H9 (cell line): ENCODE measurements at regions not wholly inside any gene's neighbourhood (a gene's known extent, or its start where the extent isn't known, plus 50 kb on each side); places are given as distances from the start of the nearest gene placed in this dataset.

Source experiments
- DNase-seq: peaks from one replicate; pipeline ENCODE4 v3.0.0-alpha.2; 2017
- H2AFZ ChIP-seq: one replicate; pipeline ENCODE4 v1.6.1; 2013; ENCODE audit warnings: mild to moderate bottlenecking, low read length, control low read depth, moderate library complexity
- H2AK5ac ChIP-seq: 2 replicates; pipeline ENCODE4 v1.6.1; 2013; ENCODE audit warnings: low read length, control low read depth, mixed read lengths; ENCODE audit not compliant: insufficient read length
- H2BK120ac ChIP-seq: one replicate; pipeline ENCODE4 v1.6.1; 2013; ENCODE audit warnings: low read depth, mild to moderate bottlenecking, low read length, control low read depth, inconsistent platforms; ENCODE audit not compliant: poor library complexity, severe bottlenecking
- H2BK12ac ChIP-seq: 2 replicates; pipeline ENCODE4 v1.6.1; 2013; ENCODE audit warnings: low read length, control low read depth, mixed read lengths, low read depth; ENCODE audit not compliant: insufficient read length
- H2BK15ac ChIP-seq: 2 replicates; pipeline ENCODE4 v1.6.1; 2013; ENCODE audit warnings: low read depth, low read length, control low read depth
- H2BK20ac ChIP-seq: one replicate; pipeline ENCODE4 v1.6.1; 2013; ENCODE audit warnings: low read depth, mild to moderate bottlenecking, low read length, control low read depth, inconsistent platforms; ENCODE audit not compliant: poor library complexity, severe bottlenecking
- H2BK5ac ChIP-seq: 2 replicates; pipeline ENCODE4 v1.6.1; 2013; ENCODE audit warnings: low read length, control low read depth, mixed read lengths; ENCODE audit not compliant: insufficient read length
- H3K14ac ChIP-seq: 2 replicates; pipeline ENCODE4 v1.6.1; 2013; ENCODE audit warnings: low read length, control low read depth; ENCODE audit not compliant: insufficient read depth
- H3K18ac ChIP-seq: 2 replicates; pipeline ENCODE4 v1.6.1; 2013; ENCODE audit warnings: low read depth, mild to moderate bottlenecking, mixed read lengths, low read length, control low read depth; ENCODE audit not compliant: insufficient read length
- H3K23ac ChIP-seq: 2 replicates; pipeline ENCODE4 v1.6.1; 2013; ENCODE audit warnings: low read length, control low read depth, mixed read lengths, low read depth; ENCODE audit not compliant: insufficient read length
- H3K23me2 ChIP-seq: 2 replicates; pipeline ENCODE4 v1.6.1; 2013; ENCODE audit warnings: low read depth, mild to moderate bottlenecking, mixed read lengths, low read length, control low read depth; ENCODE audit not compliant: insufficient read length, poor library complexity, severe bottlenecking
- H3K27ac ChIP-seq: 2 replicates; pipeline ENCODE4 v1.5.1; 2013; ENCODE audit warnings: low read length, control low read depth, mixed read lengths, low read depth; ENCODE audit not compliant: insufficient read length
- H3K27me3 ChIP-seq: 2 replicates; pipeline ENCODE4 v1.6.1; 2013; ENCODE audit warnings: low read length, control low read depth, inconsistent platforms; ENCODE audit not compliant: insufficient read depth
- H3K4ac ChIP-seq: 2 replicates; pipeline ENCODE4 v1.6.1; 2013; ENCODE audit warnings: low read depth, mild to moderate bottlenecking, control low read depth, inconsistent platforms, low read length, moderate library complexity
- H3K4me1 ChIP-seq: 2 replicates; pipeline ENCODE4 v1.6.1; 2013; ENCODE audit warnings: low read length, control low read depth, inconsistent platforms; ENCODE audit not compliant: insufficient read depth
- H3K4me2 ChIP-seq: 2 replicates; pipeline ENCODE4 v1.6.1; 2013; ENCODE audit warnings: low read length, control low read depth, mixed read lengths; ENCODE audit not compliant: insufficient read length, insufficient read depth
- H3K56ac ChIP-seq: 2 replicates; pipeline ENCODE4 v1.6.1; 2013; ENCODE audit warnings: low read depth, mild to moderate bottlenecking, mixed read lengths, low read length, control low read depth; ENCODE audit not compliant: insufficient read length
- H3K79me1 ChIP-seq: 2 replicates; pipeline ENCODE4 v1.6.1; 2013; ENCODE audit warnings: low read depth, mild to moderate bottlenecking, moderate library complexity, low read length, control low read depth, inconsistent platforms; ENCODE audit not compliant: insufficient read depth, poor library complexity, severe bottlenecking
- H3K79me2 ChIP-seq: 2 replicates; pipeline ENCODE4 v1.6.1; 2013; ENCODE audit warnings: low read length, control low read depth, inconsistent platforms; ENCODE audit not compliant: insufficient read depth
- H3K9ac ChIP-seq: 2 replicates; pipeline ENCODE4 v1.6.1; 2013; ENCODE audit warnings: low read length, control low read depth, mixed read lengths; ENCODE audit not compliant: insufficient read length; ENCODE audit errors: extremely low read depth
- H3K9me3 ChIP-seq: one replicate; pipeline ENCODE4 v1.6.1; 2013; ENCODE audit warnings: low read depth, low read length, inconsistent platforms; ENCODE audit not compliant: control insufficient read depth
- H3T11ph ChIP-seq: one replicate; pipeline ENCODE4 v1.6.1; 2013; ENCODE audit warnings: mild to moderate bottlenecking, low read length, control low read depth, inconsistent platforms
- H4K20me1 ChIP-seq: one replicate; pipeline ENCODE4 v1.6.1; 2013; ENCODE audit not compliant: control insufficient read depth, insufficient read length, insufficient read depth
- H4K5ac ChIP-seq: 2 replicates; pipeline ENCODE4 v1.6.1; 2013; ENCODE audit warnings: low read depth, mild to moderate bottlenecking, mixed read lengths, low read length, control low read depth; ENCODE audit not compliant: insufficient read length
- H4K8ac ChIP-seq: replicated peaks from 2 replicates; pipeline ENCODE4 v1.6.1; 2013; ENCODE audit warnings: low read length, control low read depth, mixed read lengths, low read depth; ENCODE audit not compliant: insufficient read length
- H4K91ac ChIP-seq: 2 replicates; pipeline ENCODE4 v1.6.1; 2013; ENCODE audit warnings: low read depth, mild to moderate bottlenecking, moderate library complexity, mixed read lengths, low read length, control low read depth; ENCODE audit not compliant: insufficient read length
- H3K27ac Mint-ChIP-seq, 3 experiments: 2 replicates in 2 of 3; 3 replicates in 1 of 3; pipeline ENCODE4 v1.8.0; 2020 to 2021; ENCODE audit warnings: mixed read lengths in 3 of 3, mild to moderate bottlenecking in 1 of 3, moderate library complexity in 1 of 3
- H3K27me3 Mint-ChIP-seq: 2 replicates; pipeline ENCODE4 v1.8.0; 2021; ENCODE audit warnings: low read depth, mild to moderate bottlenecking, moderate library complexity, mixed read lengths
- H3K36me3 Mint-ChIP-seq, 3 experiments: 2 replicates in 2 of 3; 3 replicates in 1 of 3; pipeline ENCODE4 v1.8.0; 2020 to 2021; ENCODE audit warnings: low read depth in 3 of 3, mixed read lengths in 3 of 3; ENCODE audit not compliant: insufficient read depth in 1 of 3
- H3K4me1 Mint-ChIP-seq, 2 experiments: 2 replicates each; pipeline ENCODE4 v1.8.0; 2020; ENCODE audit warnings: mixed read lengths in 2 of 2
- H3K4me3 Mint-ChIP-seq, 2 experiments: 2 replicates in 1 of 2; 3 replicates in 1 of 2; pipeline ENCODE4 v1.8.0; 2020 to 2021; ENCODE audit warnings: mild to moderate bottlenecking in 2 of 2, mixed read lengths in 2 of 2, moderate library complexity in 1 of 2
- H3K9me3 Mint-ChIP-seq, 2 experiments: 2 replicates in 1 of 2; 3 replicates in 1 of 2; pipeline ENCODE4 v1.8.0; 2020; ENCODE audit warnings: mild to moderate bottlenecking in 2 of 2, mixed read lengths in 2 of 2, moderate library complexity in 1 of 2
- CTCF ChIP-seq: fragments of 200-600 bp; sonication (generic); conservative IDR thresholded peaks from 3 replicates; pipeline ENCODE4 v1.8.0; 2021; ENCODE audit warnings: antibody characterized with exemption, mild to moderate bottlenecking
- WGBS: extraction: QIAGEN DNeasy Blood & Tissue Kit; methylation state at CpG from one replicate; pipeline ENCODE4 v1.1.7; 2013; ENCODE audit warnings: missing lambda C conversion rate, low lambda C conversion rate, mixed read lengths; ENCODE audit not compliant: insufficient read length; ENCODE audit errors: extremely low coverage; 5-methylcytosine and 5-hydroxymethylcytosine counted together

- H3T11ph ChIP-seq = no peak overlapping the region
Observed at GRCh38 chr18:70808481-70809056, 519.7 kb downstream of the SOCS6 start.

More at GRCh38 chr18:70808481-70809056, 519.7 kb downstream of the SOCS6 start:
- Histone ChIP-seq H3K4me2 (no peak overlapping the region), H2BK20ac (no peak overlapping the region), H2BK12ac (no peak overlapping the region), H2BK15ac (no peak overlapping the region), H3K56ac (no peak overlapping the region), H3K4ac (no peak overlapping the region), H3K27ac (no peak overlapping the region), H3K27me3 (no peaks in the 10 kb centered on the region), H4K20me1 (no peaks in the 10 kb centered on the region), H2BK5ac (no peak overlapping the region), H2BK120ac (no peak overlapping the region), H4K91ac (no peak overlapping the region), H4K5ac (no peak overlapping the region), H3K4me1 (no peaks in the 10 kb centered on the region; the same call in 1 of the 2 replicates), H3K23me2 (no peaks in the 10 kb centered on the region), H3K79me2 (no peaks in the 10 kb centered on the region), H3K23ac (no peak overlapping the region), H4K8ac (no peak overlapping the region), H3K9ac (no peak overlapping the region), H2AFZ (no peak overlapping the region), H3K9me3 (no peaks in the 10 kb centered on the region), H3K14ac (no peak overlapping the region), H2AK5ac (no peak overlapping the region), H3K79me1 (no peaks in the 10 kb centered on the region), H3K18ac (no peak overlapping the region)
- Mint-ChIP-seq H3K27me3 (no peaks in the 10 kb centered on the region), H3K4me1 (peaks cover 0 to 2% of the 10 kb centered on the region in 2 experiments; a peak in 2 of 4 replicates), H3K4me3 (no peak overlapping the region), H3K27ac (no peak overlapping the region), H3K36me3 (no peaks in the 10 kb centered on the region), H3K9me3 (no peaks in the 10 kb centered on the region; a peak in 1 of 5 replicates)
- WGBS = no CpG with 5 or more reads among the region's 8 CpGs
- TF ChIP-seq CTCF = no peak
- no peak for DNase-seq
